ENCODE measurements at regions not wholly inside any gene's neighbourhood (a gene's known extent, or its start where the extent isn't known, plus 50 kb on each side); places are given as distances from the start of the nearest gene placed in this dataset.
"Not testable (repeated sequence)": the region's sequence is repeated elsewhere in the genome, so short reads cannot be mapped to it uniquely, and the experiment has no call there.

DNA sequence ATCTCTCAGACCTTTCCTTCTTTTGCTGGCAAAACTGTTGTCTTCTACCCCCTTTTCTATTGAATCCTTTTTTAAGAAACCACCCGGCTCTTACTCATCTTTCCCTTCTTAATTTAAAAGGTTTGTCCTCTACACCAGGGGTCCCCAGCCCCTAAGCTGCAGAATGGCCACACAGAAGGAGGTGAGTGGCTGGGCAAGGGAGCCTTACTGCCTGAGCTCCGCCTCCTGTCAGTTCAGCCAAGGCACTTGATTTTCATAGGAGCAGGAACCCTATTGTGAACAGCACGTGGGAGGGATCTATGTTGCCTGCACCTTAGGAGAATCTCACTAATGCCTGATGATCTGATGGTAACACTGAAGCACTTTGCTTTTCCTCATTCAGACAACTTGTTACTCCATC lies 726.3 kb upstream of the INTU start:
- intact Hi-C loops (cut with DNase I): no loop called here
- H3K4me3 ChIP-seq: no peak overlapping the region
- H3K27ac ChIP-seq: no peak overlapping the region
- no peaks in the 10 kb centered on the region for H3K4me1 ChIP-seq (replicated peaks in 1 of 2)
- H3K9me3 ChIP-seq (replicated peaks in 1 of 3): no peaks in the 10 kb centered on the region
- H3K27me3 ChIP-seq: no peaks in the 10 kb centered on the region
- WGBS, 4 donors: 57 to 72% (median 63%) methylated on average over 3 of the region's 3 CpGs
- DNase-seq: no peak
- TF ChIP-seq, protein P1, sequence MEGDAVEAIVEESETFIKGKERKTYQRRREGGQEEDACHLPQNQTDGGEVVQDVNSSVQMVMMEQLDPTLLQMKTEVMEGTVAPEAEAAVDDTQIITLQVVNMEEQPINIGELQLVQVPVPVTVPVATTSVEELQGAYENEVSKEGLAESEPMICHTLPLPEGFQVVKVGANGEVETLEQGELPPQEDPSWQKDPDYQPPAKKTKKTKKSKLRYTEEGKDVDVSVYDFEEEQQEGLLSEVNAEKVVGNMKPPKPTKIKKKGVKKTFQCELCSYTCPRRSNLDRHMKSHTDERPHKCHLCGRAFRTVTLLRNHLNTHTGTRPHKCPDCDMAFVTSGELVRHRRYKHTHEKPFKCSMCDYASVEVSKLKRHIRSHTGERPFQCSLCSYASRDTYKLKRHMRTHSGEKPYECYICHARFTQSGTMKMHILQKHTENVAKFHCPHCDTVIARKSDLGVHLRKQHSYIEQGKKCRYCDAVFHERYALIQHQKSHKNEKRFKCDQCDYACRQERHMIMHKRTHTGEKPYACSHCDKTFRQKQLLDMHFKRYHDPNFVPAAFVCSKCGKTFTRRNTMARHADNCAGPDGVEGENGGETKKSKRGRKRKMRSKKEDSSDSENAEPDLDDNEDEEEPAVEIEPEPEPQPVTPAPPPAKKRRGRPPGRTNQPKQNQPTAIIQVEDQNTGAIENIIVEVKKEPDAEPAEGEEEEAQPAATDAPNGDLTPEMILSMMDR (IDR thresholded peaks at IDR 0.05): no peak
- no peak for TF ChIP-seq POLR2A (IDR thresholded peaks at IDR 0.05)
- no peaks in the 10 kb centered on the region for H3K36me3 ChIP-seq (replicated peaks in 1 of 2)

DNA sequence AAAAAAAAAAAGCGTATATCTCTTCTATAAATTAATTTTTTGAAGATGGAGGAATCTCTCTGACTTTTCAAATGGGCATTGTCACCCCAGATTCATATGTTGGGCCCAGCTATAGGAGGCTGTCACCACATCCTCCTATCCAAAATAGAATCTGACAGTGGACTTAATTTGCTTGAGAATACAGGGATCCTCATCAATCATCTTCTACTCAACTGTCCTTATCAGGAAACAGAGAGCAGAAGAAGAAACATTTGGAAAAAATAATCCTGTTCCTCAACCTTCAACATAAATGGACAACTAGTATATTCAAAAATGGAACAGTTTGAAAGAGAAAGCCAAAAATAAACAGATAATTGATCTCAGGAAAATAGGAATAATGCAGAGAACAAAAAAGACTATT lies 725.4 kb upstream of the INTU start:
- 56 to 80% (median 67%) methylated on average over 1 of the region's 1 CpG for WGBS, 4 donors
- Histone ChIP-seq H3K4me1 (replicated peaks in 1 of 2) (no peaks in the 10 kb centered on the region), H3K36me3 (replicated peaks in 1 of 2) (no peaks in the 10 kb centered on the region), H3K4me3 (no peak overlapping the region), H3K27me3 (no peaks in the 10 kb centered on the region), H3K27ac (no peak overlapping the region), H3K9me3 (replicated peaks in 1 of 3) (no peaks in the 10 kb centered on the region)
- intact Hi-C loops (cut with DNase I): no loop called here
- TF ChIP-seq, protein P1 (IDR thresholded peaks at IDR 0.05): no peak
- TF ChIP-seq POLR2A (IDR thresholded peaks at IDR 0.05): no peak
- DNase-seq: no peak

DNA sequence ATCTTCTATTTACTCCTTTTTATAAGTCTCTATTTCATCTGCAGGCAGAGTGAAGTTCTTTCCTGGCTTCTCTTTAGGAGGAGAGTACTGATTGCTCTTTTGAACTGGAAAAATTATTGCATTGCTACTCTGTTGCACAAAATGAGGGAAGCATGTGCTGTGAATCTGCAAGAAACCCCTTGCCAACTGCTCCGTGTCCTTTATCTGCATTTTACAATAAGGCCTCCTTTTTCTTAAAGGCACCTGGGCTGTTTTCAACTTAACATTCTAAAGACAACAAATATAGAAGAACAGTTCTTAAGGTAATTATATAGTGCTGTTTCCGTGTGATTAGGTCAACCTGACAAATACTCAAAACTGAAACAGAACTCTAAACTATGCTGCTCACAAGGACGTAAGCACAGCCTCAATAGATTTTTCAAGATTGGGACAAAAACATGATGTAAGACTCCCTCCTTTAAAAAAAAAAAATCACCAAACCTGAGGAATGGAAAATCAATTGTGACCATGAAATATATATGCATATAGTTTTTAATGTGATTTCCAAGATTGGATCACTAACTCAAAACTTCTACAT lies 716.6 kb upstream of the INTU start:
- DNase-seq: no peak
- intact Hi-C loops (cut with DNase I): no loop called here
- Histone ChIP-seq H3K27me3 (no peaks in the 10 kb centered on the region), H3K9me3 (replicated peaks in 1 of 3) (no peaks in the 10 kb centered on the region), H3K4me1 (replicated peaks in 1 of 2) (no peaks in the 10 kb centered on the region), H3K27ac (no peak overlapping the region), H3K36me3 (replicated peaks in 1 of 2) (no peaks in the 10 kb centered on the region), H3K4me3 (no peak overlapping the region)
- no peak for TF ChIP-seq POLR2A (IDR thresholded peaks at IDR 0.05)
- TF ChIP-seq, protein P1 (IDR thresholded peaks at IDR 0.05): no peak
- 49 to 60% (median 53%) methylated on average over 3 of the region's 3 CpGs for WGBS, 4 donors

DNA sequence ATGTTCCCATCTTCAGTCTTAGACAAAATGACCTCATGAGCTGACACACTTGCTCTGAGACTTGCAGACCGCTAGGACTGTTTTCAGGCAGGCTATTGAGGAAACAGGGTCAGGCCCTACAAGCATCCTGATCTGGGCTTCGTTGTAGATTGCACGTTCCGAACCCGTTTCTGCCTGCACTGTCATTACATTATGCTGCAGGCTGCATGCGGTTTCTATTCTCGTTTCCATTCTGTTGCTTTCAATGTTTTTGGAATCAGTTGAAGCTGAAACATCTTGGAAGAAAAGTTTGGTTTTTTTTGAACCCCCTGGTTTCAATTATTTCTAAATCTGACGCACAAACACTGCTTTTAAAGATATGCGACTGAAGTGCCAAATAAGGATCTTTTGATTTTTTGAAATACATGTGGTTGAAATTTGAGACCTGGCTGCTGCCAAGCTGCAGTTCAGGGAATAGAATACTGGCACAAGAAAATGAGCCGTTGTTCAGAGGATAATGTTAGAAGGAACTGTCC lies 716.1 kb upstream of the INTU start:
- H3K4me3 ChIP-seq: no peak overlapping the region
- no peaks in the 10 kb centered on the region for H3K4me1 ChIP-seq (replicated peaks in 1 of 2)
- 55 to 65% (median 59%) methylated on average over 10 of the region's 10 CpGs for WGBS, 4 donors

DNA sequence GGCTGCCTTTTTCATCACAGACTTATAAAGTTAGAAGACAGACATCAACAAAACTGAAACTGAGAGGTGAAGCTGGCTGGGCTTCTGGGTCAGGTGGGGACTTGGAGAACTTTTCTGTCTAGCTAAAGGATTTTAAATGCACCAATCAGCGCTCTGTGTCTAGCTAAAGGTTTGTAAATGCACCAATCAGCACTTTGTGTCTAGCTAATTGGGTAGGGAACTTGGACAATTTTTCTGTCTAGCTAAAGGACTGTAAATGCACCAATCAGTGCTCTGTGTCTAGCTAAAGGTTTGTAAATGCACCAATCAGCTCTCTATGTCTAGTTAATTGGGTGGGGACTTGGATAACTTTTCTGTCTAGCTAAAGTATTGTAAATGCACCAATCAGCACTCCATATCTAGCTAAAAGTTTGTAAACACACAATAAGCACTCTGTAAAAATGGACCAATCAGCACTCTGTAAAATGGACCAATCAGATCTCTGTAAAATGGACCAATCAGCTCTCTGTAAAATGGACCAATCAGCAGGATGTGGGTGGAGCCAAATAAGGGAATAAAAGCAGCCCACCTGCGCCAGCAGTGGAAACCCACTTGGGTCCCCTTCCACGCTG lies 710.3 kb upstream of the INTU start:
- H3K4me3 ChIP-seq; H3K9me3 ChIP-seq (replicated peaks in 1 of 3); H3K4me1 ChIP-seq (replicated peaks in 1 of 2); intact Hi-C loops (cut with DNase I); H3K27me3 ChIP-seq; DNase-seq; H3K27ac ChIP-seq; H3K36me3 ChIP-seq (replicated peaks in 1 of 2): not testable (repeated sequence)
- WGBS, 4 donors: 86 to 95% (median 88%) methylated on average over 3 of the region's 3 CpGs

More for the DNA sequence above, 716.1 kb upstream of the INTU start:
- Histone ChIP-seq H3K27ac (no peak overlapping the region), H3K9me3 (replicated peaks in 1 of 3) (no peaks in the 10 kb centered on the region), H3K27me3 (no peaks in the 10 kb centered on the region), H3K36me3 (replicated peaks in 1 of 2) (no peaks in the 10 kb centered on the region)
- intact Hi-C loops (cut with DNase I): no loop called here
- DNase-seq: peak in 1 of 7 donors; percentile 6
- TF ChIP-seq POLR2A (IDR thresholded peaks at IDR 0.05): no peak
- TF ChIP-seq, protein P1 (IDR thresholded peaks at IDR 0.05): no peak
